NCI-H226 (cell line): ENCODE measurements at regions not wholly inside any gene's neighbourhood (a gene's known extent, or its start where the extent isn't known, plus 50 kb on each side); places are given as distances from the start of the nearest gene placed in this dataset.
"Not testable (repeated sequence)": the region's sequence is repeated elsewhere in the genome, so short reads cannot be mapped to it uniquely, and the experiment has no call there.

Experiments
- DNase-seq: peaks from one replicate; pipeline ENCODE4 v3.0.0-alpha.2; 2015

GRCh38 chr3:81884791-81885190, 123.3 kb upstream of the GBE1 start:
- DNase-seq = no peak

DNA sequence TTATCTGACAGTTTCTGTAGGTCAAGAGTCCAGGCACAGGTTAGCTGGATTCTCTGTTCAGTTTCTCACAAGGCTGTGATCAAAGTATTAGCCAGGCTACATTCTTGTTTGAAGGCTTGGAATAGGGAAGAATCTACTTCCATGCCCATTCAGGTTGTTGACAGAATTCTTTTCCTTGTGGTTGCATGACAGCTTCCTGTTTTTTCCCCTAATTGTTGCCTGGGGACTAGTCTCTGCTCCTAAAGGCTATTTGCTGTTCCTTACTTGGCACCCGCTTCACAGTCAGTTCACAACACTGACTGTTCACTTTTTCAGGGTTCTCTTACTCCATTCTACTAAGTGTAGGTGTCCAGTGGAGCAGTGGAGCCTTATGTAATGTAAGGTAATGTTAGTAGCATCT, 115.4 kb upstream of the GBE1 start:
- no peak for DNase-seq

GRCh38 chr3:81874738-81875137, 113.3 kb upstream of the GBE1 start:
- DNase-seq = no peak

DNA sequence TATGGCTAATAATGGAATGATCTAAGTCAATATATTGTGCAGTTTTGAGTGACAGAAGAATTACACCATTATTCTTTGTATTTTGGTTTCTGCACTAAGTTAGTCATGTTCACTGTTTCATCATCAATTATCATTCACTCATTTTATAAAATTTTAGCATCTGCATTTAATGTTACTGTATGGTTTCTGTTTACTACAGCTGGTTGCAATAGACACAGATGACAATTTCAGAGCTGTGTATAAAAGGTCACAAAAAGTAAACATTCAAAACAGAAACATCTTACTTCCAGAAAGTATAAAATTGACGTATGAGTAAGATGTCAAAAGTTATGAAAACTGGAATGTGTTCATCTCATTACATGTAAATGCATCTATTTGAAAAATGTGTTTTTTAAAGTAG, 111.1 kb upstream of the GBE1 start:
- DNase-seq = no peak

- no peak for DNase-seq
Observed at GRCh38 chr3:81871358-81872155, 110.1 kb upstream of the GBE1 start.

DNA sequence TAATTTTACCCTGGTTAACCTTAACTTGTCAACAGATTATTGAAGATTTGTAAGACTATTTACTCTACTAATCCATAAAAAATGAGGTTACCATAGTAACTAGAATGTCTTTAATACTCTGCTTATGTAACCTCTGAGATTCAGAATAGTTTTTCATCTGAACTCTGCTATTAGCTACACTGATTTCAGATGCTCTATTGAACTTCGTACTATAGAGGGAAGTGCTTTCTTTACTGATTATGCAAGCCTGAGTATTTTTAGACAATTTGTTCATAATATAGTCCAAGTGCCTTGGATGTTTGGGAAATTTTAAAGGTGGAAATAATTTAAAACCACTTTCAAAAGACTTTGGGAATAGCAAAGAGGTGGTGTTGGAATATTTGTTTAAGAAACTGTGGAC, 107.9 kb upstream of the GBE1 start:
- DNase-seq = no peak

DNA sequence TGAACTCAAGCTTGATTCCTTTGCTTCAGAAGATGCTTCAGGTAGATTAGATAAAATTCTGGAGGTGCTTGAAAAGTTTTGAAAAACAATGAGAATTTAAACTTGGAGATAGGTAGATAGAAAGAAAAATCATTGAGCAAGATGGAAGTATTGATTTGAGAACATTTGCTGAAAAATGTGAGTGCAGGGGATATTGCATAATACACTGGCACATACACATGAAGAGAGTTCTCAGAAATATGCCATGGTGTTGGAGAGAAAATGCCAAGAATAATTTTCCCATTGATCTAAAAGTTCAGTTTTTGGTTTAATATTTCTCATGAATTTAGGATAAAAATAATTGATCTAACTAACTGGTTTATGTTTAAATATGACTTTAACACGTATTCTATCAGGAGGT, 107.2 kb upstream of the GBE1 start:
- no peak for DNase-seq

DNA sequence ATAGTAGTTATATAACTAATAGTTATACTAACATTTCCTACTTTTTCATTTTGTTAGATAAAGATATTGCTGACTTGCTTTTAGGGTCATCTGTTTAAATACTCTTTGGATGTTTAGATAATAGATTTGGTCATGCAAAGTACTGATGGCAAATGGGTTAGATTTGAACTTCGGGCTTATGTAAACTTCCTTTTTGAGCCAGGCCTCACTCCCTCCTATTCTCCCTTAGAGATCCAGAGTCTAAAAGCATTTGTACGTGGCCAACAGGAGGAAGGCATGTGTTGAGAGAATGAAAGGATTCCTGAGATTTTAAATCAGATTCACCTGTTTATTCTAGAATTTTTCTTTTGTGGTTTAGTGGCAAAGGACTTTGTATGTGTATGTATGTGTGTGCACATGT, 106.4 kb upstream of the GBE1 start:
- DNase-seq = no peak

GRCh38 chr3:81865164-81865563, 103.7 kb upstream of the GBE1 start:
- DNase-seq = not testable (repeated sequence)

GRCh38 chr3:81864272-81864671, 102.8 kb upstream of the GBE1 start:
- DNase-seq = no peak

- no peak for DNase-seq
Observed at GRCh38 chr3:81863756-81864155, 102.3 kb upstream of the GBE1 start.

- no peak for DNase-seq
Observed at GRCh38 chr3:81861593-81861992, 100.1 kb upstream of the GBE1 start.

DNA sequence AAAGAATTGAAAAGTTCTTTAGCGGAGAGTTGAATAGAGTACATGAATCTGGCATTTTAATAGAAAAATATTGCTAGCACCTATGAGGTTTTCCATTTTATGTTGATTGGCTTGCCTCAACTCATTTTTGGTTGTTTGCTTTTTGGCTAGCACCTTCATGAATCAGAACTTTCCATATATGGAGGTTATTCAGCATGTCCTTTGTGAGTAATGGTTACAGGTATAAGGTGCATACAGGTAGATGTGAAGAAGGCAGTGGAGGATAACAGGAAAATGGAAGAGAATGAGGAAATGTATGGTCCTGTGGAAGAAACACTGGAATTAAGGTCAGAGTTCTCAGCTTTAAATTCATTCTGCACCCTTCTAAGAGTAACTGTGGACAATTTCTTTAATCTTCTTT, 98.1 kb upstream of the GBE1 start:
- no peak for DNase-seq

DNA sequence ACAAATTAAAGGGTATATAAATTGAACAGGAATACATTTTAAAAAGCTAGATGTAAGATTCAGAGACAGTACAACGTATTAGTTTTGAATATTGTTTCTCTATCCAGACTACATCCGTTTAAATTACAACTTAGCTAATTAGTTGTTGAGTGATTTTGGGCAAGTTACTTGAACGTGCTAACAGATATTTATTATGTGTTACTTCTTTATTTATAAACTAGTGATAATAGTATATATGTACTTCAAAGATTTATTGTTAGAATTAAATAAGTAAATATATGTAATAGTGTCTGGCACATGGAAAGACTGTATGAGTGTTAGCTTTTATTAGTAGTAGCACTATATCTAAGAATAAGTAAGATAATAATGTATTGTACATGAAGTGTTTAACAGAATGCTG, 92.0 kb upstream of the GBE1 start:
- no peak for DNase-seq

GRCh38 chr3:81851176-81851575, 89.7 kb upstream of the GBE1 start:
- no peak for DNase-seq

DNA sequence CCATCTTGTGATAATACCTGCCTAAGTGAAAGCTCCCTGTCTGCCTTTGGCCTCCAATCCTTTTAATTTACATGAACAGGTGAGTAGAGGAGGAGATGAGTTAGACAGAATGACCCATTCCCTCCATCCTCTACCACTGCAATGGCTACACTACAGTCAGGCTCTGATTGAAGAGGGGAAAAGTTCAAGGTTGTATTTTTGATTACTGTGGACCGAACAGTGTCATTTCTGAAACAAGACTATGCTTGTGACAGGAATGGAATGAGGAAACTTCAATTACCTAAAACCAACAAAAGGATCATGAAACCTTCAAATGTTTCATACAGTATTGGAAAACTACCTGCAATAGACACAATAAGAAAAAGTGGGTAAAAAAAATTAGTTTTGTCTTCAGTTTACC, 85.5 kb upstream of the GBE1 start:
- no peak for DNase-seq

GRCh38 chr3:81841540-81841939, 80.1 kb upstream of the GBE1 start:
- no peak for DNase-seq

DNA sequence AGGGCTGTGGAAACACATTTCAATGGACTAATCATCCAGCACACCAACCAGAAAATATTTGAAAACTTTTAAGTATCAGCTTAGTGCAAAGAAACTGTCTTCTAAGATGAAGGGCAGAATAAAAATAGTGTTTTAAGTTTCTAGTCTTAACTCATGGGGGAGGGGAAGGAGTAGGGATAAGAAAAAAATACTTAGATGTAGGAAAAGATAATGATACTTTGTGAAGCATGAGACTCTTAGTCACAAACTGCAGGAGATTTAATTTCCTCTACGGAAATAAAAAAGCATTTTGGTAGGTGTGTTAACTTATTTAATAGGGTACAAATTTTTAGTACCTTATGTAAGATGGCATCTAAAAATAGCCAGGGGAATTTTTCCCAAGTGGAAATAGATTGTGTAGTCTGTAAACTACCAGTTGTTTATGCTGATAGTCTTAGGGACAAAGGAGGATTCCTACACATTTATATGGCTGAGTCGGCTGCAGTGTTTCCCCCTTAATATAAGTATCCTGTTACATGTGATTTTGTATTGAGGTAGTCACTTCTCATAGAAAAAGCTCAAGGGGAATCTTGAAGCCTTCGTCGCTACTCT, 78.2 kb upstream of the GBE1 start:
- DNase-seq = no peak

- no peak for DNase-seq
Observed at GRCh38 chr3:81838457-81838856, 77.0 kb upstream of the GBE1 start.

DNA sequence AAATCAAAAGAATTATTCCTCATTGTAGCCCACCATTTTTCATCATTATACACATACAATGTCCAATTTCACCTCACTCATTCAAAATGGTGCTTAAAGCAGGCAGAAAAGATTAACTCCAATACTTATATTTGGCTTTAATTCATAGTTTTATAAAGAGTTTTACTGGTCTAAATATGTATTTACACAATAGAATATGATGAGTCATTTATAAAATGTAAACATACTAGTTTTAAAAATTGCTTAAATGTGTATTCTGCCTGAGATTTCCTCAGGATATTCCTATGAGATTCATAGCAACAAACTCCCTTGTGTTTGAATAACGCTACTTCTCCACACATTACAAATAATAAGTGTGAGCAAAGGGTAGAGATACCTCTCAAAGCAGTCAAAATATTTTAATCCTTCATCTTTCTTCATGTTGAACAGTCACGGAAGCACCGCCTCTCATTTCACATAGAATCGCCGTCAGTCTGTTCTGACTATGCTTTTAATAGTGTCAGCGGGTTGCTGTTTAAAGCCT, 75.7 kb upstream of the GBE1 start:
- no peak for DNase-seq

GRCh38 chr3:81829937-81830336, 68.5 kb upstream of the GBE1 start:
- DNase-seq = no peak

DNA sequence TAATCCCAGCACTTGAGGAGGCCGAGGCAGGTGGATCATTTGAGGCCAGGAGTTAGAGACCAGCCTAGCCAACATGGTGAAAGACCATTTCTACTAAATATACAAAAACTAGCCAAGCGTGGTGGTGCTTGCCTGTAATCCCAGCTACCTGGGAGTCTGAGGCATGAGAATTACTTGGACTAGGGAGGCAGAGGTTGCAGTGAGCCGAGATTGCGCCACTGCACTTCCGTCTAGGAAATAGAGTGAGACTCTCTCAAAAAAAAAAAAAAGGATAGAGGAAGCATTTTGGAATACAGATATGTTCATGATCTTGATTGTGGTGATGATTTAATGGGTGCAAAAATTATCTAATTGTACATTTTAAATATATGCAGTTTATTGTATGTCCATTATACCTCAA, 67.8 kb upstream of the GBE1 start:
- DNase-seq = not testable (repeated sequence)

DNA sequence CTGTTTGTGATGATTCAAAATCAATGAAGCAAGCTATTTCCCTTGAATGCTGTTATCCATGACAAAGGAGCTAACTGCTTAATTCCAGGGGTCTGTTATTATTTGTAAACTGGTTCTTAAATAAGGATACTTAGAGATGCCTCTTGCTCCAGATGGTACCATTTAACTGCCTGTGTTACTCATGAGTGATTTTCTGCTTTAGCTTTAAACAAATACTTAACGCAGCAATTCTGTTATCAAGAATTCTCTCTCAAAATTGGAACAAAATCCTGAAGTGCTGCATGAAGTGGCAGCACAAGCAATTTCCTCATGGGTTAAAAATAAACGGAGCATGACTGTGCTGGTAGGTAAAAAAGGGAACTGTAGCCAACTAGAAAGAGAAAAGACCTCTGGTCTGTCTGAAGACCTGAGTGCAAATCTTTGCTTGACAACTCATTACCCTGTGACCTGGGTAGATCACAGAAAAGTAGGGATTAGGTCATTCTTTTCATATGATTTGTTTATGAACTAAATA, 62.5 kb upstream of the GBE1 start:
- DNase-seq = no peak

- no peak for DNase-seq
Observed at GRCh38 chr3:81823086-81823485, 61.6 kb upstream of the GBE1 start.
